HG03460 (cell line): ENCODE measurements at regions not wholly inside any gene's neighbourhood (a gene's known extent, or its start where the extent isn't known, plus 50 kb on each side); places are given as distances from the start of the nearest gene placed in this dataset.

Source experiments
- ATAC-seq: cut with Tn5 transposase; IDR thresholded peaks from one replicate; pipeline ENCODE4 v1.9.1; 2021; ENCODE audit not compliant: unreplicated experiment

DNA sequence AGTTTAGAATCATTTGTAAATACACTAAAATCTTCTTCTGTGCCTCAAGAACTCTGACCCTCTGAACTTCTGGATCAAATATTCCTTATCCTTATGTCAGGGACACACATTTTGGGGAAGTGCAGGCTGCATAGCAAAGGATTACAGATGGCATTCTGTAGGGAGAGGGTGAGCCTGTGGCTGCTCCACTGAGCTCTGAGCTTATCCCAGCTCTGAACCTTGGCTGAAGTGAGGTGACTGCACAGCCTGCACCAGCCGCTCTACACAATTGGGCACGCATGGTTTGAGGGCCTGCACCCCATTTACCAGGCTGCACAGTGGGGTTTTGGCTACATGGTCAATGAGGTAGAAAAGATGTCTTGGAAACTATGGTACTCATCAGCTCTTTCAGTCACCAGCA is 251.6 kb downstream of the GALR1 start:
- ATAC-seq = no peak

GRCh38 chr18:77505499-77505898 is 255.9 kb downstream of the GALR1 start:
- no peak for ATAC-seq

- ATAC-seq = no peak
Observed at GRCh38 chr18:77512152-77512551, 262.5 kb downstream of the GALR1 start.

GRCh38 chr18:77517901-77518300 is 268.3 kb downstream of the GALR1 start:
- ATAC-seq = no peak

- no peak for ATAC-seq
Observed at GRCh38 chr18:77520767-77521166, 271.1 kb downstream of the GALR1 start.

GRCh38 chr18:77522051-77522675 is 272.5 kb downstream of the GALR1 start:
- no peak for ATAC-seq

- ATAC-seq = no peak
Observed at GRCh38 chr18:77524909-77525308, 275.3 kb downstream of the GALR1 start.

GRCh38 chr18:77526962-77527361 is 277.3 kb downstream of the GALR1 start:
- no peak for ATAC-seq

- no peak for ATAC-seq
Observed at GRCh38 chr18:77528872-77529271, 279.2 kb downstream of the GALR1 start.

DNA sequence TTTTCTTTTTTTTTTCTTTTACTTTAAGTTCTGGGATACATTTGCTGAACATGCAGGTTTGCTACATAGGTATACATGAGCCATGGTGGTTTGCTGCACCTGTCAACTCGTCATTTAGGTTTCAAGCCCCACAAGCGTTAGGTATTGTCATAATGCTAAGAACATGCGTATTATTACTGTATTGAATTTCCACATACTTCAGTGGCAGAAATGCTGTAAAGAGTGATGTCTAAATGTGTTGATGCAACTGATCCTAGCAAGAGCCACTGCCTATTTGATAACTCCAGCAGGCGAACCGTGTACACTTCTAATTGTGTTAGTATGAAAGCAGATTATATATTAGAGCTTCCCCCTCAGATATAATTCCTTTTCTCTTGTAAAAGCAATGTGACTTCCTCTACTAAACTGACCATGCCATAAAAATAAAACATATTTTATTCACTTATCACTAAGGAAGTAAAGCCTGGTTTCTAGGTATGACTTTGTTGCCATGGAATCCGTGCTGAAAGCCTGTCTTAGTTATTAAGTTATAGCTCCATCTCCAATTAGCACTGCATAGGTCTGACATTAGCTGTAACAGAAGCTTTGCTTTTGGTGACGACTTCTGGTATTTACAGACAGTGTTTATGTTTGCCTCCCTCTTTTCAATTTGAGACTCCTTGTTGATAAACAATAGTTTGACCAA is 280.0 kb downstream of the GALR1 start:
- no peak for ATAC-seq

- ATAC-seq = no peak
Observed at GRCh38 chr18:77530732-77531131, 281.1 kb downstream of the GALR1 start.

DNA sequence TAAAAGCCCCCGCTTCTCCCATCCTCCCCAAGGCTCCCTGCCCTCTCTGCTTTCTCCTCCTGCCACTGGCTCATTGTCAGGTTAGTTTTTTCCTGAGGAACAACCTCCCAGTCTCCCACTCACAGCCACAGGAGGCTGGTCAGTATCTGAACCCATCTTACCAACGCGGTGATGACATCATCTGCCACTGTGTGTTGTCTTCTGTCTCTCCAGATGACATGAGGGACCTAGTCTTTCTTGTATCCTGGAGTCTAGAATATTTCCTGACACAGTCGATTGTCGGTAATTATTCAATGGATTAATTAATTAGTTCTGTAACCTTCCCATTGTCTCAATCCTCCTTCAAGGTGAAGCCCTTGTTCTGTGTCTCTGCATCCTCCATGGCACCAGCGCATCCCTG is 290.2 kb downstream of the GALR1 start:
- no peak for ATAC-seq

DNA sequence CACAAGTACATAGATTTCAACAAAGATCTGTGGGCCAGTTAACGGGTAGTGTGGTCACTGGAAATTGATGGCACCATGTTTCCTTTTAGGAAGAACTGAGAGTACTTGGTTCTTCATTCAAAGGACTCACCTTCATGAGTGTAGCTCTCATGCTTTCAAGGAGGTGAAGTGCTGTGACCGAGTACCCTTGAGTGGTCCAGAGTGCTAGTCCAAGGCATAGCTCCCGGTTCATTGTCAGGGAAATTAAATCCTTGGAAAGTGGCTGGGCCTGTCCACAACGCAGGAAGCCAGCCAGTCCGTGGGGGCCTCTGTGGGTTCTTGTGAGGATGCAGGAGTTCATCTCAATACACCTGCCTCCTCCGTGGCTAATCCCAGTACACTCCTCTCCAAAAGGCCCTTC is 295.1 kb downstream of the GALR1 start:
- ATAC-seq = no peak

DNA sequence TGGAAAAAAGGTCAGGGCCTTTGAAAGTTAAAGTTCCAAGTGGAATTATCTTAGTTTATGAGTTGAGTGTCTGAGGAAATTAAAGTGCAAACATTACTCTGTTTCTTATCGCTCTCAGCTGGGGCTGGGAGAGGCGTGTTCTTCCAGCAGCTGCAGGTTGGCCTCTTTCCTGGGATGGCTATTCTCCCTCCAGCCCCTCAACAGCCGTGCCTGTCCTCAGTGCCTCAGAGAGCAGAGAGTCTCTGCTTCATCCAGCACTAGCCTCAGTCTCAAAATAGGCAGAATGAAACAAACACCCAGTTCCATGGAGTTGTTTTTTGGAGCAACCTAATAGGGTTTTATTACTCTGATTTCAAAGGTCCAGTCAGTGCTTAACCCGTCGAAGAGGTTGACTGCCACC is 298.1 kb downstream of the GALR1 start:
- no peak for ATAC-seq

- no peak for ATAC-seq
Observed at GRCh38 chr18:77548790-77549420, 299.3 kb downstream of the GALR1 start.

DNA sequence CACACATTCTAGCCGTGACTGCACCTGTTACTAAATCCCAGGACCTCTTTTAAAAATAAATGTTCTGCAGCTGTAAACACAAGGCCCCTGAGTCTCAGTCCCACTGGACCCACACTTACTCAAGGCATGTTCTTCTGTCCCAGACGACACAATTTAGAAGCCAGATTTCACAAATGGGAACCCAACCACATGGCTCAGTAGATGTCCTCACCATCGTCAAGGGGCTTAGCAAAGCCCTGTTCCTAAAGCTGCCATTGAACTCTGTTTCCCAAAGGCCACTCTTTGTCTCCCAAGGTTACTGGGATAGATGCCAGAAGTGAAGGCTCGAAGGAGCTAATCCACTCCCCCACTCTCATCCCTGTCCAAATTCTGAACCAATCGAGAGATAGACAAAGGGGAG is 301.0 kb downstream of the GALR1 start:
- no peak for ATAC-seq

- no peak for ATAC-seq
Observed at GRCh38 chr18:77551055-77551454, 301.4 kb downstream of the GALR1 start.

DNA sequence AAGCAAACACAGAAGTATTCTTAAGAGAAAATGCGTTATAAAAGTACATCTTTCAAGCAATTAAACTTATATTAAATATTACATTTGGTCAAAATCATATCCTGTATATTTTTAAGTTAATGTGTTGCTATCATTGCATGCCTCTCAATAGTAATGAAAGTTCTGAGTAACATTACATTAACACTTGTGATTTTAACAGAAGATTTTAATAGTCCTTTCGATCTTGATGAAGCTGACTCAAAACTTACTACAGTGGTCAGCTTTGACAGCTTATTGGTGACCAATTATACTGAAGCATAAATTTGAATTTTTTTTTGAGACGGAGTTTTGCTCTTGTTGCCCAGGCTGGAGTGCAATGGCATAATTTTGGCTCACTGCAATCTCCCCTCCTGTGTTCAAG is 303.3 kb downstream of the GALR1 start:
- no peak for ATAC-seq

DNA sequence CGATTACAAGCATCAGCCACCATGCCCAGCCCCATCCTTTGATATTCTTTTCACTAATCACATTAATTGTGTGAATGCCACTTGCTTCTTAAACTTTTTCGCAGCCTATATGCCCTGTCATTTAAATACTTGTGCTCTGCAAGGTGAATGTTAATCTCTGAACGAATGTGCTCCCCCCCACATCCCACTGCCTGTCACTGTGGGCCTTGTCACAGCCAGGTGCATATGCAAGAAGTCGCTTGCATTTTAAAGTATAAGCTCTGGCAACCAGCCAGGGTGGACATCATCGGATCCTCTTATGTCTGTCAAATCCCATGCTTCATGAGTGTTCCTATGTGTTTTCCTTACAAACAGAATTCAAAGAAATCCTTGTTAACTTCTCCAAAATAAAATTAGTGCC is 304.4 kb downstream of the GALR1 start:
- ATAC-seq = no peak

- no peak for ATAC-seq
Observed at GRCh38 chr18:77557046-77557587, 307.5 kb downstream of the GALR1 start.

DNA sequence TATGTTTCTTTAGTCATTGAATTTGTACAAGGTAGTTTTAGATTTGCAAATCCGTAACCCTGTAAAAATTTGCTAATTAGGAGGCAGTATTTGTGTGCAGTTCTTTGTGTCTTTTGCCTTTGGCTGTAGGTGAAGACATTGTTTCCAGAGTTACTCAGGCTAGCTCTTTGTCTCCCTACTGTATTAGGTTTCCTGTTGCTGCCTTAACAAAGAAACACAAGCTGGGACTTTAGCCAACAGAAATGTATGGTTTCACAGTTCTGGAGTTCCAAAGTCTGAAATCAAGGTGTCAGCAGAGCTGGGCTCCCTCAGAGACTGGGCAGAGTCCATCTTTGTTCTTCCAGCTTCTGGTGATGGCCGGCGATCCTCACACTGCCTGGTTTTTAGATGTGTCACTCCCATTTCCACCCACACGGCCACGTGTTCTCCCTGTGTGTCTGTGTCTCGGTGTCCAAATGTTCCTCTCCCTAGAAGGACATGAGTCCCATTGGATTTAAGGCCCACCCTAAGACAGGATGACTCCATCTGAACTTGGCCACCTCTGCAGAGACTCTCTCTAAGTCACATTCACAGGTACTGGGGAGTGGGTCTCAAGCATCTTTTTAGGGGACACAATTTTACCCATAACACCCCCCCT is 309.7 kb downstream of the GALR1 start:
- no peak for ATAC-seq
